Smooth muscle cell (in vitro differentiated cells): ENCODE measurements at regions not wholly inside any gene's neighbourhood (a gene's known extent, or its start where the extent isn't known, plus 50 kb on each side); places are given as distances from the start of the nearest gene placed in this dataset.

Source experiments
- DNase-seq: peaks from one replicate; lab custom pipeline; 2025; ENCODE audit not compliant: unreplicated experiment; lab: John Stamatoyannopoulos, UW
- H2AFZ ChIP-seq: fragments of 200-600 bp; sonication (generic); 2 replicates; pipeline ENCODE4 v1.6.0; 2016; ENCODE audit warnings: antibody characterized with exemption, low read depth, mild to moderate bottlenecking
- H3F3A ChIP-seq: fragments of 200-600 bp; sonication (generic); 2 replicates; pipeline ENCODE4 v1.6.0; 2017; ENCODE audit warnings: antibody characterized with exemption, low read depth
- H3K27ac ChIP-seq: fragments of 200-600 bp; sonication (generic); 2 replicates; pipeline ENCODE4 v1.5.1; 2016; ENCODE audit warnings: low read depth, mild to moderate bottlenecking
- H3K27me3 ChIP-seq: fragments of 200-600 bp; sonication (generic); 2 replicates; pipeline ENCODE4 v1.6.1; 2016; ENCODE audit warnings: low read depth, mild to moderate bottlenecking
- H3K36me3 ChIP-seq: fragments of 200-600 bp; sonication (generic); 2 replicates; pipeline ENCODE4 v1.5.1; 2016; ENCODE audit warnings: low read depth
- H3K4me1 ChIP-seq: fragments of 200-600 bp; sonication (generic); 2 replicates; pipeline ENCODE4 v1.5.1; 2016; ENCODE audit warnings: low read depth
- H3K4me2 ChIP-seq: fragments of 200-600 bp; sonication (generic); 2 replicates; pipeline ENCODE4 v1.6.0; 2016; ENCODE audit warnings: mild to moderate bottlenecking
- H3K4me3 ChIP-seq: fragments of 200-600 bp; sonication (generic); 2 replicates; pipeline ENCODE4 v1.5.1; 2016; ENCODE audit warnings: mild to moderate bottlenecking
- H3K79me2 ChIP-seq: fragments of 200-600 bp; sonication (generic); 2 replicates; pipeline ENCODE4 v1.6.0; 2016; ENCODE audit warnings: low read depth, mild to moderate bottlenecking
- H3K9ac ChIP-seq: fragments of 200-600 bp; sonication (generic); 2 replicates; pipeline ENCODE4 v1.6.0; 2016; ENCODE audit warnings: low read depth
- H3K9me3 ChIP-seq: fragments of 200-600 bp; sonication (generic); replicated peaks from 2 replicates; pipeline ENCODE4 v1.5.1; 2016; ENCODE audit warnings: low read depth
- H4K20me1 ChIP-seq: fragments of 200-600 bp; sonication (generic); 2 replicates; pipeline ENCODE4 v1.6.0; 2016; ENCODE audit warnings: low read depth
- CTCF ChIP-seq: fragments of 200-600 bp; sonication (generic); IDR thresholded peaks from 2 replicates; pipeline ENCODE4 v1.5.1; 2017; ENCODE audit warnings: borderline replicate concordance, mild to moderate bottlenecking, antibody characterized with exemption; ENCODE audit not compliant: insufficient read depth, poor library complexity, severe bottlenecking
- WGBS: methylation state at CpG from one replicate; pipeline ENCODE4 v1.1.7; 2016; ENCODE audit warnings: low lambda C conversion rate; 5-methylcytosine and 5-hydroxymethylcytosine counted together

GRCh38 chr10:126734967-126735366, 64.5 kb upstream of the C10orf90 start:
- DNase-seq = no peak

GRCh38 chr10:126736142-126736541, 65.6 kb upstream of the C10orf90 start:
- H2AFZ ChIP-seq = no peak overlapping the region
- no peak for TF ChIP-seq CTCF
- no peaks in the 10 kb centered on the region for H4K20me1 ChIP-seq
- no peaks in the 10 kb centered on the region for H3K4me1 ChIP-seq
- no peak overlapping the region for H3K4me3 ChIP-seq
- H3K27me3 ChIP-seq = peaks cover 32% of the 10 kb centered on the region
- no peaks in the 10 kb centered on the region for H3K79me2 ChIP-seq
- H3K9me3 ChIP-seq = no peaks in the 10 kb centered on the region
- no peak overlapping the region for H3K27ac ChIP-seq
- no peak for DNase-seq
- no peak overlapping the region for H3K4me2 ChIP-seq
- H3F3A ChIP-seq = no peaks in the 10 kb centered on the region
- H3K36me3 ChIP-seq = no peaks in the 10 kb centered on the region
- 94% methylated on average over 5 of the region's 5 CpGs for WGBS
- no peak overlapping the region for H3K9ac ChIP-seq

More at GRCh38 chr10:126734967-126735366, 64.5 kb upstream of the C10orf90 start:
- no peak overlapping the region for H2AFZ ChIP-seq
- TF ChIP-seq CTCF = no peak
- no peak overlapping the region for H3K9ac ChIP-seq
- H3K27ac ChIP-seq = no peak overlapping the region
- H3F3A ChIP-seq = no peaks in the 10 kb centered on the region
- no peaks in the 10 kb centered on the region for H3K9me3 ChIP-seq
- H3K4me2 ChIP-seq = no peak overlapping the region
- H3K4me1 ChIP-seq = no peaks in the 10 kb centered on the region
- H3K36me3 ChIP-seq = no peaks in the 10 kb centered on the region
- H3K79me2 ChIP-seq = no peaks in the 10 kb centered on the region
- H3K27me3 ChIP-seq = peaks cover 24% of the 10 kb centered on the region
- H3K4me3 ChIP-seq = no peak overlapping the region
- WGBS = 66% methylated on average over 3 of the region's 3 CpGs
- no peaks in the 10 kb centered on the region for H4K20me1 ChIP-seq

- Histone ChIP-seq H3F3A (no peaks in the 10 kb centered on the region), H3K27ac (no peak overlapping the region), H3K9ac (no peak overlapping the region), H3K36me3 (no peaks in the 10 kb centered on the region), H3K79me2 (no peaks in the 10 kb centered on the region), H3K27me3 (peaks cover 36% of the 10 kb centered on the region), H3K4me1 (no peaks in the 10 kb centered on the region), H3K4me3 (no peak overlapping the region), H3K4me2 (no peak overlapping the region), H4K20me1 (no peaks in the 10 kb centered on the region), H2AFZ (no peak overlapping the region), H3K9me3 (no peaks in the 10 kb centered on the region)
- no peak for TF ChIP-seq CTCF
- 86% methylated on average over 2 of the region's 2 CpGs for WGBS
- DNase-seq = no peak
These were observed 66.2 kb upstream of the C10orf90 start for GRCh38 chr10:126736727-126737126.

- Histone ChIP-seq H3K4me2 (no peak overlapping the region), H3K27me3 (peaks cover 41% of the 10 kb centered on the region), H3F3A (no peaks in the 10 kb centered on the region), H2AFZ (no peak overlapping the region), H4K20me1 (no peaks in the 10 kb centered on the region), H3K9ac (no peak overlapping the region), H3K27ac (no peak overlapping the region), H3K36me3 (no peaks in the 10 kb centered on the region), H3K4me3 (no peak overlapping the region), H3K79me2 (no peaks in the 10 kb centered on the region), H3K4me1 (peaks cover 2% of the 10 kb centered on the region), H3K9me3 (no peaks in the 10 kb centered on the region)
- WGBS = 90% methylated on average over 4 of the region's 4 CpGs
- DNase-seq = no peak
- TF ChIP-seq CTCF = no peak
These were observed 67.5 kb upstream of the C10orf90 start for GRCh38 chr10:126738001-126738400.
